Testis (tissue), 2 donors: ENCODE measurements at regions not wholly inside any gene's neighbourhood (a gene's known extent, or its start where the extent isn't known, plus 50 kb on each side); places are given as distances from the start of the nearest gene placed in this dataset.

Experiments used
- CTCF ChIP-seq, 3 experiments: fragments of 450-650 bp in 2 of 3; fragments of 200-600 bp in 1 of 3; sonication (generic) in 1 of 3; IDR thresholded peaks; one replicate each; pipeline ENCODE4 v1.5.1; 2016 to 2019; ENCODE audit warnings: antibody characterized with exemption in 3 of 3, mild to moderate bottlenecking in 2 of 3, moderate library complexity in 1 of 3
- POLR2A ChIP-seq: fragments of 450-650 bp; IDR thresholded peaks from one replicate; pipeline ENCODE4 v1.6.1; 2017; ENCODE audit warnings: antibody characterized with exemption, mild to moderate bottlenecking, moderate library complexity

- no peak for TF ChIP-seq POLR2A
- TF ChIP-seq CTCF (IDR thresholded peaks at IDR 0.05) = no peak
Measured at GRCh38 chr2:103780088-103780702, 1018.4 kb downstream of the TMEM182 start.
